T-helper 1 cell treated with Interleukin-12 subunit alpha and Interleukin-12 subunit beta and Interleukin-4 antibody, amounts not matched to agents 30 μg/mL and 1 μg/mL, for 36 hours (primary cell): ENCODE measurements at regions not wholly inside any gene's neighbourhood (a gene's known extent, or its start where the extent isn't known, plus 50 kb on each side); places are given as distances from the start of the nearest gene placed in this dataset.

Experiments used
- H3K27ac Mint-ChIP-seq: one replicate; pipeline ENCODE4 v1.8.0; 2021; ENCODE audit warnings: mild to moderate bottlenecking, mixed read lengths
- H3K27me3 Mint-ChIP-seq: one replicate; pipeline ENCODE4 v1.8.0; 2021; ENCODE audit warnings: low read depth, mixed read lengths
- H3K36me3 Mint-ChIP-seq: one replicate; pipeline ENCODE4 v1.8.0; 2021; ENCODE audit warnings: low read depth, mixed read lengths
- H3K4me1 Mint-ChIP-seq: one replicate; pipeline ENCODE4 v1.8.0; 2021; ENCODE audit warnings: low read depth, mixed read lengths
- H3K4me3 Mint-ChIP-seq: one replicate; pipeline ENCODE4 v1.8.0; 2021; ENCODE audit warnings: mild to moderate bottlenecking, moderate library complexity, mixed read lengths
- H3K9me3 Mint-ChIP-seq: one replicate; pipeline ENCODE4 v1.8.0; 2021; ENCODE audit warnings: mixed read lengths

DNA sequence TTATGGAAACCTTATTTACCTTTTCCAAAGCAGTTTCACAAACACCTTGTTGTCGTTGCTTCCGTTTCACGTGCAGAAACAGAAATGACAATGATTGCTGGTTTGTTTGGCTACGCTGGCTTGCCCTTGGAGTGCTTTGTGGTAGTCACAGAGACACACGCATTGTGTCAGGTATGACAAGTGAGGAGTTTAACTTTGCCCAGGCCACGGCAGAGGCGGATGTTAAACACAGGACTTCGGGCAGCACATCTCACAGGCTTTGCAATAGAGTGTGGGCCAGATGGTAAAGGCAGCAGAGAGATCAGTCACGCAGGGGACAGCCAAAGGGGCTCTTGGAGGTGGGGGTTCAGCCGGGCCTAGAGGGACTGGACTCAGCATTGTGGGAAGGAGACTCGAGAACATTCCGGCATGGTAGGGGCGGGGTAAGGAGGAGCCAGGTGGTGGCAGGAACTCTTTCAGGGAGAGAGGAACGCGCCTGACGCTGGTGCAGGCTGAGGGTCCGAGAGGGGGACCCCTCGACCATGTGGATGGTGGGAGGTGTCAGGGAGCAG, 59.8 kb upstream of the KCNA1 start:
- Mint-ChIP-seq H3K27me3 (peaks cover 18% of the 10 kb centered on the region), H3K27ac (no peak overlapping the region), H3K9me3 (no peaks in the 10 kb centered on the region), H3K4me1 (peaks cover 4% of the 10 kb centered on the region), H3K4me3 (no peak overlapping the region), H3K36me3 (no peaks in the 10 kb centered on the region)

DNA sequence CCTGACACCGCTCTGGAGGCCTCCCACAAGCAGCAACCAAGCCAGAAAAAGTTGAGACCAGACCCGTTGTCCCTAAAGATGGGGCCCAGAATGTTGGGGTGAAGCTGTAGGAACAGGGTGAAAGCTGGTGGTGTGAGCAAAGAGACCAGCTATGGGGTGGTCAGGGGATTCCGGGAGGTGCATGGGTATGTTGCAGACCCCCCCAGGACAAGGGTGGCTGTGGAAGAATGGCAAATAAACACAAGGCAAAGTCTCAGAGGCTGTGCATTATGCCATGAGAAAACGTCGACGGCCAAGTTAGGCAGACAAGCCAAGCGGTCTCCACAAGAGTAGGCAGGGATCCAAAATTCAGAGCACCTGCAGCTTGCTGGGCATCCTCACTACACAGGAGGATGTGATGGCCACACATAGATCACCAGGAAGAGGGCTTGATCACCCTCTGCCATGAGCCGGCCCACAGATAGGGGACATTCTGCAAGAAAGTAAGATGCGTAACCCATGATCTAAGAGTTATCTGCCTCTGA, 58.8 kb upstream of the KCNA1 start:
- no peak overlapping the region for H3K4me3 Mint-ChIP-seq
- peaks cover 11% of the 10 kb centered on the region for H3K4me1 Mint-ChIP-seq
- H3K36me3 Mint-ChIP-seq = no peaks in the 10 kb centered on the region
- H3K27me3 Mint-ChIP-seq = peaks cover 12% of the 10 kb centered on the region
- no peak overlapping the region for H3K27ac Mint-ChIP-seq
- H3K9me3 Mint-ChIP-seq = no peaks in the 10 kb centered on the region

GRCh38 chr12:4852308-4852707, 57.4 kb upstream of the KCNA1 start:
- Mint-ChIP-seq H3K4me1 (peaks cover 16% of the 10 kb centered on the region), H3K36me3 (no peaks in the 10 kb centered on the region), H3K4me3 (no peak overlapping the region), H3K9me3 (no peaks in the 10 kb centered on the region), H3K27me3 (peaks cover 11% of the 10 kb centered on the region), H3K27ac (no peak overlapping the region)

GRCh38 chr12:4852911-4853310, 56.8 kb upstream of the KCNA1 start:
- Mint-ChIP-seq H3K27ac (no peak overlapping the region), H3K36me3 (peaks cover 2% of the 10 kb centered on the region), H3K4me1 (peaks cover 17% of the 10 kb centered on the region), H3K4me3 (no peak overlapping the region), H3K27me3 (peaks cover 11% of the 10 kb centered on the region), H3K9me3 (no peaks in the 10 kb centered on the region)

- Mint-ChIP-seq H3K36me3 (peaks cover 4% of the 10 kb centered on the region), H3K27ac (peak overlapping the region; percentile 49), H3K9me3 (no peaks in the 10 kb centered on the region), H3K4me3 (no peak overlapping the region), H3K27me3 (peaks cover 27% of the 10 kb centered on the region), H3K4me1 (peaks cover 20% of the 10 kb centered on the region)
Measured at GRCh38 chr12:4855121-4855924, 54.4 kb upstream of the KCNA1 start.

- no peaks in the 10 kb centered on the region for H3K9me3 Mint-ChIP-seq
- peaks cover 27% of the 10 kb centered on the region for H3K27me3 Mint-ChIP-seq
- H3K27ac Mint-ChIP-seq = no peak overlapping the region
- H3K4me3 Mint-ChIP-seq = no peak overlapping the region
- peaks cover 20% of the 10 kb centered on the region for H3K4me1 Mint-ChIP-seq
- peaks cover 4% of the 10 kb centered on the region for H3K36me3 Mint-ChIP-seq
Measured at GRCh38 chr12:4856596-4856995, 53.1 kb upstream of the KCNA1 start.

GRCh38 chr12:4857472-4858291, 52.0 kb upstream of the KCNA1 start:
- Mint-ChIP-seq H3K4me1 (peaks cover 20% of the 10 kb centered on the region), H3K27ac (no peak overlapping the region), H3K27me3 (peaks cover 27% of the 10 kb centered on the region), H3K36me3 (peaks cover 4% of the 10 kb centered on the region), H3K4me3 (peak overlapping the region; percentile 54), H3K9me3 (no peaks in the 10 kb centered on the region)

GRCh38 chr12:4858386-4858785, 51.3 kb upstream of the KCNA1 start:
- H3K9me3 Mint-ChIP-seq = no peaks in the 10 kb centered on the region
- H3K4me3 Mint-ChIP-seq = no peak overlapping the region
- peaks cover 4% of the 10 kb centered on the region for H3K36me3 Mint-ChIP-seq
- peaks cover 20% of the 10 kb centered on the region for H3K4me1 Mint-ChIP-seq
- no peak overlapping the region for H3K27ac Mint-ChIP-seq
- H3K27me3 Mint-ChIP-seq = peaks cover 29% of the 10 kb centered on the region

DNA sequence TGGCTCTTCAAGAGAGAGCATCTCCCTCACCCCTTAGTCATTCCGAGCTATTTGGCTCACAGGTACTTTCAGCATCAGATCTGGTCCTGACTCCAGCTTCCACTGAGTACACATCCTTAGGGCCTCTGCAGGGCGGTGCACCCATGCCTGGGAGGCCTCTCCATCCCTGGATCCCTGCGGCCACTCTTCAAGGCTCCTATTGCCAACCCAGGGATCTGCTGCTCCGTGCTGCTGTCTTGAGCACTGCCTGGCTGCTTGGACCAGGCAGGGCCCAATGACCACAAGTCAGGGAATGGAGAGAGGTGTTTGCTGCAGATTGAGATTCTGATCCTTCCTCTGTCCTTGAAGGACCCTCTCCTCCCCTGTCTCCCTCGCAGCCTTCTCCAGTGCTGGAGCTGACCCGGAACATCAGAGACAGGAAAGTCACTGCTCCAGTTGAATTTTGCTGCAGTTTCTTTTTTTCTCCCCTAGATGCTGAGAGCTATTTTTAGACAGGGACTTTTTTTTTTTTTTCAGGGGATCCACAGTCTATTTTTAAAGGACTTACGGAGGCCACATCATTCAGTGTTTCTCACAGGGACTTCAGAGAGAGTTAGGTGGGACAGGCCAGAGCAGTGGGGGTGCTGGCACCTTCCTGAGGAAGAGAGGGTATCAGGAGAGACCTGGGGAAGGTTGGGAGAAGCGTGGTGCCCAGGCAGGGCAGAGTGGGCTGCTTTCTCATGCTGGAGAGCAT, 50.1 kb upstream of the KCNA1 start:
- no peak overlapping the region for H3K4me3 Mint-ChIP-seq
- H3K9me3 Mint-ChIP-seq = no peaks in the 10 kb centered on the region
- H3K27me3 Mint-ChIP-seq = peaks cover 33% of the 10 kb centered on the region
- H3K36me3 Mint-ChIP-seq = peaks cover 4% of the 10 kb centered on the region
- H3K27ac Mint-ChIP-seq = no peak overlapping the region
- H3K4me1 Mint-ChIP-seq = peaks cover 20% of the 10 kb centered on the region
